ENCODE measurements at regions not wholly inside any gene's neighbourhood (a gene's known extent, or its start where the extent isn't known, plus 50 kb on each side); places are given as distances from the start of the nearest gene placed in this dataset.

GRCh38 chr4:188206783-188207182 lies 67.5 kb downstream of the TRIML1 start:
- TF ChIP-seq CTCF (IDR thresholded peaks at IDR 0.05; ENCODE audit: low read depth, low read length, poor library complexity, severe bottlenecking) (no peak), EZH2phosphoT487 (IDR thresholded peaks at IDR 0.05; ENCODE audit: borderline replicate concordance, low read length) (no peak)

Data from DOHH2 (cell line).